Colonic mucosa (tissue), 4 donors: ENCODE measurements at regions not wholly inside any gene's neighbourhood (a gene's known extent, or its start where the extent isn't known, plus 50 kb on each side); places are given as distances from the start of the nearest gene placed in this dataset.

Experiments used
- DNase-seq: peaks from one replicate; pipeline ENCODE4 v3.0.0-alpha.2; 2020
- H3K27ac ChIP-seq: fragments of 200-600 bp; one replicate; pipeline ENCODE4 v1.8.0; 2021
- H3K27me3 ChIP-seq: fragments of 200-600 bp; one replicate; pipeline ENCODE4 v1.8.0; 2021
- H3K36me3 ChIP-seq: fragments of 200-600 bp; one replicate; pipeline ENCODE4 v1.8.0; 2021
- H3K4me1 ChIP-seq: fragments of 200-600 bp; one replicate; pipeline ENCODE4 v1.8.0; 2021; ENCODE audit warnings: mild to moderate bottlenecking
- H3K4me3 ChIP-seq: fragments of 200-600 bp; one replicate; pipeline ENCODE4 v1.8.0; 2021
- H3K9ac ChIP-seq, 2 donors: one replicate each; pipeline ENCODE4 v1.7.0; 2013; ENCODE audit warnings: control low read depth in 2 of 2, low read depth in 2 of 2, low read length in 2 of 2
- H3K9me3 ChIP-seq: fragments of 200-600 bp; one replicate; pipeline ENCODE4 v1.8.0; 2021
- CTCF ChIP-seq: fragments of 200-600 bp; IDR thresholded peaks from one replicate; pipeline ENCODE4 v1.8.0; 2022; ENCODE audit warnings: antibody characterized with exemption, mild to moderate bottlenecking
- intact Hi-C: fragments of 100-400 bp; cut with DNase I; formaldehyde crosslinking; loops from one replicate; pipeline ENCODE4 v1.14.1; 2022
- donor health status: healthy.
- donor health status: DM: no; HTN: no; CAD: no.
- donor health status: DM: no; HTN: no; CAD: no.

- Histone ChIP-seq H3K9ac (no peak overlapping the region), H3K27me3 (no peaks in the 10 kb centered on the region), H3K4me3 (no peak overlapping the region), H3K36me3 (no peaks in the 10 kb centered on the region), H3K4me1 (no peaks in the 10 kb centered on the region), H3K27ac (no peak overlapping the region), H3K9me3 (no peaks in the 10 kb centered on the region)
- DNase-seq, result no peak
- TF ChIP-seq CTCF, result no peak
- intact Hi-C loops, result no loop called here
These were observed 383.7 kb upstream of the FAM241A start for GRCh38 chr4:111761531-111761930.

DNA sequence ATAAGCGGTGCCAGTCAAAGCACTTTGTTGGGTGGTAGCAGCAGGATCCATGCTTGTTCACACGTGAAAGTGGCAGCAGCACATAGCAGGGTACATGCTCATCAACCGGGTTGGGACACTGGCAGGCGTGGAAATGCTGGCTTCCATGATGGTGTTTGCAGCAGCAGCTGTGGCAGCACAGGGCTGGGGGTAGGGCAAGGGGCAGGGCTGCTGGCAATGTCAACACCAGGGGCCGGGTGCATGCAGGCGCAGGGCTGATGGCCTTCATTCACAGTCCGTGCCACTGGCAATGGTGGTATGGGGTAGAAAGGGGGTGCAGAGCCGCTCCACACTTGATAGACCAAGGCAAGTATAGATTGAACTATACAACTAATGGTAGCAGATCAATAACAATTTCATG, 374.7 kb upstream of the FAM241A start:
- Histone ChIP-seq H3K4me3 (no peak overlapping the region), H3K9me3 (no peaks in the 10 kb centered on the region), H3K4me1 (no peaks in the 10 kb centered on the region), H3K36me3 (no peaks in the 10 kb centered on the region), H3K9ac (no peak overlapping the region), H3K27me3 (no peaks in the 10 kb centered on the region), H3K27ac (no peak overlapping the region)
- TF ChIP-seq CTCF, result no peak
- intact Hi-C loops, result no loop called here
- no peak for DNase-seq

GRCh38 chr4:111773858-111774257, 371.4 kb upstream of the FAM241A start:
- TF ChIP-seq CTCF, result no peak

GRCh38 chr4:111775556-111776297, 369.5 kb upstream of the FAM241A start:
- no peak overlapping the region for H3K4me3 ChIP-seq
- intact Hi-C loops, result no loop called here
- no peak overlapping the region for H3K27ac ChIP-seq
- no peaks in the 10 kb centered on the region for H3K4me1 ChIP-seq
- no peaks in the 10 kb centered on the region for H3K27me3 ChIP-seq
- DNase-seq, result no peak
- no peaks in the 10 kb centered on the region for H3K36me3 ChIP-seq
- TF ChIP-seq CTCF, result no peak
- H3K9me3 ChIP-seq, result no peaks in the 10 kb centered on the region
- no peak overlapping the region for H3K9ac ChIP-seq

More at GRCh38 chr4:111773858-111774257, 371.4 kb upstream of the FAM241A start:
- H3K27me3 ChIP-seq, result no peaks in the 10 kb centered on the region
- H3K4me3 ChIP-seq, result no peak overlapping the region
- DNase-seq, result no peak
- no peak overlapping the region for H3K27ac ChIP-seq
- H3K9ac ChIP-seq, result no peak overlapping the region
- H3K4me1 ChIP-seq, result no peaks in the 10 kb centered on the region
- no peaks in the 10 kb centered on the region for H3K36me3 ChIP-seq
- H3K9me3 ChIP-seq, result no peaks in the 10 kb centered on the region
- intact Hi-C loops, result no loop called here

DNA sequence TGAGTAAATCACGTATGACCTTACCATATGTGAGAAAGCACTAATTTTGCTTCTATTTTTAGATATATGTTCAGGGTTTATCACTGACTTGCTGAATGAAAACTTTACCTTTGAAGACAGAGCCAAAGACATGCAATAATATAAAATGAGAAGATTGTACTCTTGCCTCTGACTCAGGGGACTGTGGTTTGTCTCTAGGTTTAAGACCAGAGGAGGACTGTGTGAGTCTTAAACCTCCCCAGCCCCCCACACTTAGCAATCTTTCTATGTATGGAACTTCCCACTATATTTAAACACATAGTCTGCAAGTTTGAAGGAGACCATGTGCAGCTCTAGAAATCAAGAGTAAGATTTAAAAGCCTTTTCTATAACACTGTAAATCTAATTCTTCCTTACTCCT, 368.7 kb upstream of the FAM241A start:
- Histone ChIP-seq H3K36me3 (no peaks in the 10 kb centered on the region), H3K4me1 (no peaks in the 10 kb centered on the region), H3K27ac (no peak overlapping the region), H3K4me3 (no peak overlapping the region), H3K9ac (no peak overlapping the region), H3K9me3 (no peaks in the 10 kb centered on the region), H3K27me3 (no peaks in the 10 kb centered on the region)
- intact Hi-C loops, result no loop called here
- TF ChIP-seq CTCF, result no peak
- no peak for DNase-seq
